HFFc6 (cell line): ENCODE measurements at regions not wholly inside any gene's neighbourhood (a gene's known extent, or its start where the extent isn't known, plus 50 kb on each side); places are given as distances from the start of the nearest gene placed in this dataset.
"Not testable (repeated sequence)": the region's sequence is repeated elsewhere in the genome, so short reads cannot be mapped to it uniquely, and the experiment has no call there.

Experiments
- DNase-seq: peaks from one replicate; pipeline ENCODE4 v3.0.0-alpha.2; 2018
- H3K27ac Mint-ChIP-seq: 2 replicates; pipeline ENCODE4 v1.8.0; 2020; ENCODE audit warnings: mild to moderate bottlenecking, mixed read lengths
- H3K27me3 Mint-ChIP-seq: 2 replicates; pipeline ENCODE4 v1.8.0; 2021; ENCODE audit warnings: mild to moderate bottlenecking, moderate library complexity, mixed read lengths; ENCODE audit not compliant: insufficient read depth
- H3K36me3 Mint-ChIP-seq: 2 replicates; pipeline ENCODE4 v1.8.0; 2021; ENCODE audit warnings: low read depth, mixed read lengths
- H3K4me1 Mint-ChIP-seq: 2 replicates; pipeline ENCODE4 v1.8.0; 2020; ENCODE audit warnings: low read depth, mixed read lengths
- H3K4me3 Mint-ChIP-seq: 2 replicates; pipeline ENCODE4 v1.8.0; 2020; ENCODE audit warnings: mild to moderate bottlenecking, moderate library complexity, mixed read lengths
- H3K9me3 Mint-ChIP-seq: 2 replicates; pipeline ENCODE4 v1.8.0; 2020; ENCODE audit warnings: mild to moderate bottlenecking, mixed read lengths
- TF ChIP-seq, protein P1 (sequence below): fragments of 200-600 bp; sonication (generic); IDR thresholded peaks from 2 replicates; pipeline ENCODE4 v1.5.0; 2021; ENCODE audit warnings: antibody characterized with exemption, mild to moderate bottlenecking

DNA sequence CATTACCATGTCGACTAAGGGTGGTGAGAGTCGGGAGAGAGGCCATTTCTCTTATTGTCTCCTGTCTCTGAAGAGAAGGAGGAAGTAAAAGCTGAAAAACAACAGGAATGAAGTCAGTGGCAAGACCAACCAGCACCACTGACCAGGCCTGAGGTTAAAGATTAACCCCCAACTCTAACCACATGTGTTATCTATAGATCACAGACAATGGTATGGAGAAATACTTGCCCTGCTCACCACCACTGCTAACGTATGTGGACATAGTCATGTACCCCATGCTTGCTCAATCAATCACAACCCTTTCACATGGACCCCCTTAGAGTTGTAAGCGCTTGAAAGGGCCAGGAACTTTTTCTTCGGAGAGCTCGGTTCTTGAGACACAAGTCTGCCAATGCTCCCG, 690.9 kb upstream of the LMO3 start:
- Mint-ChIP-seq H3K9me3 (peaks cover 60% of the 10 kb centered on the region), H3K4me3 (no peak overlapping the region), H3K36me3 (no peaks in the 10 kb centered on the region), H3K27ac (no peak overlapping the region), H3K4me1 (no peaks in the 10 kb centered on the region), H3K27me3 (no peaks in the 10 kb centered on the region)
- DNase-seq: no peak
- TF ChIP-seq, protein P1, sequence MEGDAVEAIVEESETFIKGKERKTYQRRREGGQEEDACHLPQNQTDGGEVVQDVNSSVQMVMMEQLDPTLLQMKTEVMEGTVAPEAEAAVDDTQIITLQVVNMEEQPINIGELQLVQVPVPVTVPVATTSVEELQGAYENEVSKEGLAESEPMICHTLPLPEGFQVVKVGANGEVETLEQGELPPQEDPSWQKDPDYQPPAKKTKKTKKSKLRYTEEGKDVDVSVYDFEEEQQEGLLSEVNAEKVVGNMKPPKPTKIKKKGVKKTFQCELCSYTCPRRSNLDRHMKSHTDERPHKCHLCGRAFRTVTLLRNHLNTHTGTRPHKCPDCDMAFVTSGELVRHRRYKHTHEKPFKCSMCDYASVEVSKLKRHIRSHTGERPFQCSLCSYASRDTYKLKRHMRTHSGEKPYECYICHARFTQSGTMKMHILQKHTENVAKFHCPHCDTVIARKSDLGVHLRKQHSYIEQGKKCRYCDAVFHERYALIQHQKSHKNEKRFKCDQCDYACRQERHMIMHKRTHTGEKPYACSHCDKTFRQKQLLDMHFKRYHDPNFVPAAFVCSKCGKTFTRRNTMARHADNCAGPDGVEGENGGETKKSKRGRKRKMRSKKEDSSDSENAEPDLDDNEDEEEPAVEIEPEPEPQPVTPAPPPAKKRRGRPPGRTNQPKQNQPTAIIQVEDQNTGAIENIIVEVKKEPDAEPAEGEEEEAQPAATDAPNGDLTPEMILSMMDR: no peak

DNA sequence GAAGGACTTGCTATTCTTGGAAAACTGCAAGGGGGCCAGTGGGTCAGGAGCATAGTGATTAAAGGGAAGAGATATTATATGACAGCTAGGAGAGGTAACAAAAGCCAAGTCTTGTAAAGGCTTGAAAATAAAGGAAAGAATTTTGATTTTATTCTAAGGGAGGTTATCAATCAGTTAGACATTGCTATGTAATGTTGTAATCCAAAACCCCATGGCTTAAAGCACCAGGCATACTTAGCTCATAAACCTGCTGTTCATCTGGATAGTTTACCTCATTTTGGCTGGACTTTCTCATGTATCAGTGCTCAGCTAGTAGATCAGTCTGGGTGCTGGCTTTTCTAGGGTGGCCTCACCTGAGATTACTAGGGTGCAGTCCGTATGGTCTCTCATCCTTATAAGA, 680.9 kb upstream of the LMO3 start:
- Mint-ChIP-seq H3K4me3 (no peak overlapping the region), H3K4me1 (no peaks in the 10 kb centered on the region), H3K27ac (no peak overlapping the region), H3K27me3 (no peaks in the 10 kb centered on the region), H3K36me3 (no peaks in the 10 kb centered on the region), H3K9me3 (peaks cover 37% of the 10 kb centered on the region)
- TF ChIP-seq, protein P1: no peak
- DNase-seq: no peak

DNA sequence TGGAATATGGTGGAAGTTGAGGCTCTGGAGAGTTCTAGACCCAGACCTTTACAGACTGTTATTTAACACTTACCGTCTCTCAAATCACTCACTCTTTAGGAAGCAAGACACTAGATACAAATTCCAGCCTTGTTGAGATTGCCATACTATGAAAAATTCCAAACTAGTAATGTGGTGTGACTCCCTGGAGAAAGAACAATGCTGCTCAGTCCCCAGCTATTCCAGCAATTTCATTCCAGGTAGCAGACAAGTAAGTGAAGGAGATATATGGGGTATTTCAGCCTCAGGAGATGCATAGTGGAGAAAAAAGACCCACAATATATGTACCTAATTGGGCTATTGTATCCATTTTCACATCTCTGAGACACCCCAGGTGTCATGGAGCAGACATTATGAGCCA, 678.9 kb upstream of the LMO3 start:
- no peaks in the 10 kb centered on the region for H3K36me3 Mint-ChIP-seq
- H3K4me1 Mint-ChIP-seq: no peaks in the 10 kb centered on the region
- H3K27ac Mint-ChIP-seq: no peak overlapping the region
- TF ChIP-seq, protein P1: no peak
- DNase-seq: no peak
- no peaks in the 10 kb centered on the region for H3K27me3 Mint-ChIP-seq
- H3K9me3 Mint-ChIP-seq: peaks cover 37% of the 10 kb centered on the region
- H3K4me3 Mint-ChIP-seq: no peak overlapping the region

DNA sequence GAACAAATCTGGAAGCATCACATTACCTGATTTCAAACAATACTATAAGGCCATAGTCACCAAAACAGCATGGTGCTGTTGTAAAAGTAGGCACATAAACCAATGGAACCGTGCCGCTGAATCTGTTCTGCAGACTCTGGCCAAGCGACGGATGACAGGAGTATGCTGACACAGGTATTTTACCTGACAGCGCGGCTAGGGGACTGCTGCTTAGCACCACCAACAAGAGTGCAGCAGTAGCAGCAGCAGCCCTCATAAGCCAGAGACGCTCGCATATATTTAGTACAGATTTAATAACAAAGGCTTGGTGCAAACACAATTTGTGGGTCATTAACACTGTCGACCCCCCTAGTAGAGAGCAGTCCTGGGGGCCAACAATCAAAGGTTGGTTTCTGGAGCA, 677.6 kb upstream of the LMO3 start:
- Mint-ChIP-seq H3K9me3 (peaks cover 43% of the 10 kb centered on the region), H3K4me3 (no peak overlapping the region), H3K27ac (no peak overlapping the region), H3K36me3 (no peaks in the 10 kb centered on the region), H3K27me3 (no peaks in the 10 kb centered on the region), H3K4me1 (no peaks in the 10 kb centered on the region)
- no peak for DNase-seq
- TF ChIP-seq, protein P1: no peak

DNA sequence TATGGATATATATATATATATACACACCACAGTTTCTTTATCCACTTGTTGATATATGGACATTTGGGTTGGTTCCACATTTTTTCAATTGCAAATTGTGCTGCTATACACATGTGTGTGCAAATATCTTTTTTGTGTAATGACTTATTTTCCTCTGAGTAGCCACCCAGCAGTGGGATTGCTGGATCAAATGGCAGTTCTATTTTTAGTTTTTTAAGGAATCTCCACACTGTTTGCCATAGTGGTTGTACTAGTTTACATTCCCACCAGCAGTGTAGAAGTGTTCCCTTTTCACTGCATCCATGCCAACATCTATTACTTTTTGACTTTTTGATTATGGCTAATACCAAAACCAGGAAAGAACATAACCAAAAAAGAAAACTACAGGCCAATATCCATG, 676.2 kb upstream of the LMO3 start:
- peaks cover 36% of the 10 kb centered on the region for H3K9me3 Mint-ChIP-seq
- not testable (repeated sequence) for H3K36me3 Mint-ChIP-seq, H3K4me1 Mint-ChIP-seq, H3K4me3 Mint-ChIP-seq, H3K27me3 Mint-ChIP-seq, DNase-seq, H3K27ac Mint-ChIP-seq

DNA sequence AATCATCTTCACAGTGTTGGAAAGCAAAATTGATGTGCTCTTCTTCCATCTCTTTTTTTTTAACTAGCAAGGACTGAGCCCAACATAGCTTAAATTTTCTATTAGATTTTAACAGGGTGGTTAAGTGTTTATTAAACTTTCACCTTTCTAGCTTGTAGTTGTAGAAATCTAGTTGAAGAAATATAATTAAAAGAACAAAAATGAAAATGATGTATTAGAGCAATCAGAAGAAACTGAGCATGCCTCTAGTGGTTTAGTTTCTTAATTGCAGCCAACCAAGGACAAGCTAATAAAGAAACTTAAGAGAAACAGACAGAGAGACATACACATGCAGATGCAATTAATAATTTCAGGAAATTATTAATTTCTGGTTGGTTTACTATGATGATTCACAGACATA, 673.0 kb upstream of the LMO3 start:
- H3K36me3 Mint-ChIP-seq: no peaks in the 10 kb centered on the region
- no peak overlapping the region for H3K27ac Mint-ChIP-seq
- TF ChIP-seq, protein P1: peak; percentile 42
- H3K4me3 Mint-ChIP-seq: no peak overlapping the region
- DNase-seq: no peak
- no peaks in the 10 kb centered on the region for H3K27me3 Mint-ChIP-seq
- H3K9me3 Mint-ChIP-seq: peaks cover 32% of the 10 kb centered on the region
- no peaks in the 10 kb centered on the region for H3K4me1 Mint-ChIP-seq
